ENCODE measurements at regions not wholly inside any gene's neighbourhood (a gene's known extent, or its start where the extent isn't known, plus 50 kb on each side); places are given as distances from the start of the nearest gene placed in this dataset.
"Not testable (repeated sequence)": the region's sequence is repeated elsewhere in the genome, so short reads cannot be mapped to it uniquely, and the experiment has no call there.

DNA sequence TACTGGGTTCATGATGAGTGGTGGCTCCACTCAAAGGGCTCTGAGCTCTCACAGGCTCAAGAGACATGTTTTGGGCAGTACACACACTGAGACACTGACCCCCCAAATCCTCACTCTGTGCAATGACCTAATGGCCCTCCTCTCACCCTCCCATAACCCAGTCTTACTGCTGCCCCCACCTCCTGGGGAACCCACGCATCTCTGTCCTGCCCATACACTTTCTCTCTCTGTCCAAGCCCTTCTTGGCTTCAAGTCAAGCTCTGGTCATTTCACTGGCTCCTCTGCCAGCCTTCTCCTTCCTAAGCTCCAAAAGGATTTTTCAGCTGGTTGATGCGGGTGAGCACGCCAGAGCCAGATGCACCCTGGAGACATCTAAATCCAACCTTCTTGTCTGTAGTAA is 187.9 kb upstream of the TSHZ3 start:
- H3K27me3 Mint-ChIP-seq (ENCODE audit: low read depth, poor library complexity), result peaks cover 25% of the 10 kb centered on the region
- no peak for TF ChIP-seq CTCF (IDR thresholded peaks at IDR 0.05)
- H3K4me3 Mint-ChIP-seq, result no peak overlapping the region
- H3K36me3 Mint-ChIP-seq (ENCODE audit: low read depth), result no peaks in the 10 kb centered on the region
- H3K9me3 Mint-ChIP-seq, result peaks cover 15% of the 10 kb centered on the region
- no peak overlapping the region for H3K27ac Mint-ChIP-seq
- no peak for DNase-seq
- peaks cover 14% of the 10 kb centered on the region for H3K4me1 Mint-ChIP-seq

DNA sequence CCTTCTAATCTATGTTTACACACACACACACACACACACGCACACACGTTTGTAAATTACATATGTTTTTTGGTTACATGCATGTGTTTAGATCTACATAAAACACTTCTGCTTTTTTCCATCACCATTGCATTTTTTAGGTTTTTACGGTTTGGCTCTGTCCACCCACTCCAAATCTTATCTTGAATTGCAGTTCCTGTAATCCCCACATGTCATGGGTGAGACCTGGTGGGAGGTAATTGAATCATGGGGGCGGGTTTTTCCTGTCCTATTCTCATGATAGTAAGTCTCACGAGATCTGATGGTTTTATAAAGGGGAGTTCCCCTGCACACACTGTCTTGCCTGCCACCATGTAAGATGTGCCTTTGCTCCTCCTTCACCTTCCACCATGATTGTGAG is 188.7 kb upstream of the TSHZ3 start:
- not testable (repeated sequence) for H3K4me3 Mint-ChIP-seq, H3K27ac Mint-ChIP-seq
- H3K9me3 Mint-ChIP-seq, result peaks cover 15% of the 10 kb centered on the region

DNA sequence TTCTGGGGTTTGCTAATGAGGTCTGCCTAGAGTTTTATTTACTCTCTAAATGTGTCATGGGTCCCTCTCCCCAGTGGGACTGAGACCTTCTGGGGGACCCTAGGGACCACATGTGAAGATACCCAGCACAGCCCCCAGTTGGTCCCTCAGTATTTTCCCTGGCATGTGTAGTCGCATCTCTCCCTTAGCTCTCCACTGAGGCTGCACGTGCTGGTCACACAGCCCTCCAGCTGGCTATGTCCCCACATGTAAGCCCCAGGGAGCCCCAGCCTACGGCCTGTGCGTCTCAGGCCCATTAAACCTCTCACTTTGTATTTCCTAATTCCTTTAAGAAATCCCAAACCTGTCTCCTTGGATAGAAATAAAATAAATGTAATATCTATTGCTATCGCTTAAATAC is 189.6 kb upstream of the TSHZ3 start:
- H3K36me3 Mint-ChIP-seq (ENCODE audit: low read depth), result no peaks in the 10 kb centered on the region
- H3K27ac Mint-ChIP-seq, result no peak overlapping the region
- H3K9me3 Mint-ChIP-seq, result peaks cover 15% of the 10 kb centered on the region
- TF ChIP-seq CTCF (IDR thresholded peaks at IDR 0.05), result no peak
- peaks cover 28% of the 10 kb centered on the region for H3K27me3 Mint-ChIP-seq (ENCODE audit: low read depth, poor library complexity)
- peaks cover 14% of the 10 kb centered on the region for H3K4me1 Mint-ChIP-seq
- DNase-seq, result no peak
- H3K4me3 Mint-ChIP-seq, result no peak overlapping the region

More for the DNA sequence above, 188.7 kb upstream of the TSHZ3 start:
- H3K4me1 Mint-ChIP-seq, result peaks cover 14% of the 10 kb centered on the region
- not testable (repeated sequence) for DNase-seq; H3K36me3 Mint-ChIP-seq (ENCODE audit: low read depth)
- H3K27me3 Mint-ChIP-seq (ENCODE audit: low read depth, poor library complexity), result peaks cover 29% of the 10 kb centered on the region

DNA sequence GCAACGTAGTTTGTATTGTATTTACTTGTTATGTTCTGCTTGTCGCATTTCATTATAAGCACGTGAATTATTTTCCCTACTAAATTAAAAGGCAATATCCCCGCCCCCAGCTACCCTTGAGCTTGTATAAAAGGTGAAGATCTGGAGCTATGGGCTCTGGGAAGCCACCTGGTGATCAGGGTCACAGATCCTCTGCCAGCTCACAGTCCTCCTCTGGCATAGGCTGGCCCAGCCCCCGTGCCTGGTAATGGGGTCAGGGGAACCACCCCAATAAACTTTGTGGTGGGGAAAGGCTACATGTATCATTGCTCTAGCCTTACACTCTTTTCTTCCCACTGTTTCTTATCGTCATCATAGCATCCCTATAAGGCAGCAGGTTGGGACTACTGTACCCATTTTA is 190.2 kb upstream of the TSHZ3 start:
- Mint-ChIP-seq H3K9me3 (peaks cover 15% of the 10 kb centered on the region), H3K36me3 (ENCODE audit: low read depth) (no peaks in the 10 kb centered on the region), H3K27me3 (ENCODE audit: low read depth, poor library complexity) (peaks cover 28% of the 10 kb centered on the region), H3K4me1 (peaks cover 14% of the 10 kb centered on the region), H3K4me3 (no peak overlapping the region), H3K27ac (no peak overlapping the region)
- DNase-seq, result no peak
- no peak for TF ChIP-seq CTCF (IDR thresholded peaks at IDR 0.05)

DNA sequence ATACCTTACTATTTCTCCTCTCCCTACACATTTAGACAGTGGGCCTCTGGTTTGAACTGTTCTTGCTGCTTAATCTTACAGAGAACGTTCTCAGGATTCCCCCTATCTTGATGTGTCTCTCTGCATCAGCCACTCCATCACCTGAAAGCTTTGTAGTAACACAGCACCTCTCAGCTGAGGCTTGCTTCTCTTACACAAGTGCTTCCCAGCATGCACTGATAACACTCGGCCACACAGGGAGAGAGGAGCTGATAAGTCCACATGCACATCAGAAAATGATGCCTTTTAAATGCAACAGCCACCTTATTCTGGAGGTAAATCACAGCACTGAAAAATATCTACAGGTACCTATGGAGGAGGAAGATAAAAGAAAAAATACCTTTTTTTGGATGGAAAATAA is 192.2 kb upstream of the TSHZ3 start:
- H3K27me3 Mint-ChIP-seq (ENCODE audit: low read depth, poor library complexity), result peaks cover 28% of the 10 kb centered on the region
- no peaks in the 10 kb centered on the region for H3K4me1 Mint-ChIP-seq
- H3K9me3 Mint-ChIP-seq, result peaks cover 15% of the 10 kb centered on the region
- H3K4me3 Mint-ChIP-seq, result no peak overlapping the region
- no peaks in the 10 kb centered on the region for H3K36me3 Mint-ChIP-seq (ENCODE audit: low read depth)
- H3K27ac Mint-ChIP-seq, result no peak overlapping the region
- TF ChIP-seq CTCF (IDR thresholded peaks at IDR 0.05), result no peak
- DNase-seq, result no peak

DNA sequence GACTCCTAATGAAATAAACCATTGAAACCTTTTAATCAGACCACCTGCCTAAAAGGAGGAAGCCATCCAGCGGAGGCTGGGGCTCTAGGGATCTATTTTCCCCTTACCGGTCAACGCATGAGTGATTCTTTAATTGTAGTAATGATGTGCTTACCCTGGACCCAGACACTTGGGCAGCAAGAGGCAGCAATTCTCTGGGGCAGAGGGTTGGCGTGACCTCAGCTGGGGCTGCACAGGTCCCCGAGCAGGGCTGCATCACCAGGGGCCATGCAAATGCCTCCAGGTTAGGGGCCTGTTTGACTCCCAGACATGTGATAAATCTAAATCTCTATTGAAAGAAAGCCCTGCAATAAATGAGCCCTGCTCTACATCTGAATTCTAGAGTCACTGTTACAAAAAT is 194.2 kb upstream of the TSHZ3 start:
- Mint-ChIP-seq H3K27ac (no peak overlapping the region), H3K9me3 (peaks cover 4% of the 10 kb centered on the region), H3K27me3 (ENCODE audit: low read depth, poor library complexity) (peaks cover 28% of the 10 kb centered on the region), H3K4me3 (no peak overlapping the region), H3K4me1 (no peaks in the 10 kb centered on the region), H3K36me3 (ENCODE audit: low read depth) (no peaks in the 10 kb centered on the region)
- TF ChIP-seq CTCF (IDR thresholded peaks at IDR 0.05), result no peak
- DNase-seq, result no peak

Measured in nephron progenitor cell (in vitro differentiated cells).